ENCODE measurements at regions not wholly inside any gene's neighbourhood (a gene's known extent, or its start where the extent isn't known, plus 50 kb on each side); places are given as distances from the start of the nearest gene placed in this dataset.
"Not testable (repeated sequence)": the region's sequence is repeated elsewhere in the genome, so short reads cannot be mapped to it uniquely, and the experiment has no call there.

- DNase-seq (ENCODE audit: low spot score): no peak
Observed at GRCh38 chr12:93204896-93205295, 172.8 kb upstream of the NUDT4 start.

GRCh38 chr12:93205361-93205760 lies 172.4 kb upstream of the NUDT4 start:
- DNase-seq (ENCODE audit: low spot score): no peak

DNA sequence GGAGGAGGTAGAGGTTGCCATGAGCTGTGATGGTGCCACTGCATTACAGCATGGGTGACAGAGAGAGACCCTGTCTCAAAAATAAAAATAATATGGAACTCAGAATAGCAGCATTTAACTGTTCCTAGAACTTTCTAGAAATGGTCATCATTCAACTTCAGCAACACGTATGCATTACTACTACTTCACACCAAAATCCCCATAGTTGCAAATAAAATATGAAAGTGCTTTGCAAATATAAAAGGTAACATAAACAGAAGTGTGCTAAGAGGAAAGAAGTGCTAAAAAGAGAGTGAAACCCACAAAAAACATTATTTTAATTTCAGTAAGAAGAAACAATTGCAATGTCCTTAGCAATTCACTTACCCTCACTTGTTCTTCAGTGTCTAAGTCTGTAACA lies 169.7 kb upstream of the NUDT4 start:
- no peak for DNase-seq (ENCODE audit: low spot score)

DNA sequence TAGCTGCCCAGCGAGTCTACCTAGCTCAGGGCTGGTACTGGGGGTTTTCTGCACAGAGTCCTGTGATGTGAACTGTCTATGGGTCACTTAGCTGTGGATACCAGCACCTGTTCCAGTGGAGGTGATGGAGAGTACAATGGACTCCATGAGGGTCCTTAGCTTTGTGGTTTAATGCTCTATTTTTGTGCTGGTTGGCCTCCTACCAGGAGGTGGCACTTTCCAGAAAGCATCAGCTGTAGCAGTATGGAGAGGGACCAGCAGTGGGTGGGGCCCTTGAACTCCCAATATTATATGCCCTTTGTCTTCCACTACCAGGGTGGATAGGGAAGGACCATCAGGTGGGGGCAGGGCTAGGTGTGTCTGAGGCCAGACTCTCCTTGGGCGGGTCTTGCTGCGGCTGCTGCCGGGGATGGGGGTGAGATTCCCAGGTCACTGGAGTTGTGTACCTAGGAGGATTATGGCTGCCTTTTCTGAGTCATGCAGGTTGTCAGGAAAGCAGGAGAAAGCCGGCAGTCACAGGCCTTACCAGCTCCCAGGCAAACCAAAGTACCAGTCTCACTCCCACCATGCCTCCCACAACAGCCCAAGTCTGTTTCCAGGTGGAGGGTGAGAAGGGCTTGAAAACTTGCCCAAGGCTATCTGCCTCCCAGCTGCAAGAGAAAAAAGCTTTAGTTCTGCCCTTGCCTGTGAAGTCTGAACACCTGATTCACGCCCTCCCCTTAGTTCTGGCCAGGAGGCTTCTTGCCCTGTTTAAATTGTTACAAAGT lies 163.0 kb upstream of the NUDT4 start:
- DNase-seq (ENCODE audit: low spot score): no peak

DNA sequence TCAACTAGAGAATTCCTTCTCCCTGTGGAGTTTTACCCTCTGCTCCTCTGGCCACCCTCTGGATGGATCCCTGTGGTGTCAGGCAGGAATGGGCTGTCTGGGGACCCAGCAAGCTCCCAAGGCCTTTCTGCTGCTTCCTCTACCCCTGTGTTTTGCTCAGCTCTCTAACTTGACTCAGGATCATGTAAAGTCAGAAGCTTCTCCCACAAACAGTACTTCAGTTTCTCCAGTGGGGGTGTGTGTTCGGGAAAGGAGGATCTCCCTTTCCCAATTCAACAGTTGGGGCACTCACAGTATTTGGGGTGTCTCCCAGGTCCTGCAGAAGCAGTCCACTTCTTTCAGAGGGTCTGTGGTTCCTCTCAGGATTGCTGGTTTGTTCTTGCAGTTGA lies 162.4 kb upstream of the NUDT4 start:
- no peak for DNase-seq (ENCODE audit: low spot score)

DNA sequence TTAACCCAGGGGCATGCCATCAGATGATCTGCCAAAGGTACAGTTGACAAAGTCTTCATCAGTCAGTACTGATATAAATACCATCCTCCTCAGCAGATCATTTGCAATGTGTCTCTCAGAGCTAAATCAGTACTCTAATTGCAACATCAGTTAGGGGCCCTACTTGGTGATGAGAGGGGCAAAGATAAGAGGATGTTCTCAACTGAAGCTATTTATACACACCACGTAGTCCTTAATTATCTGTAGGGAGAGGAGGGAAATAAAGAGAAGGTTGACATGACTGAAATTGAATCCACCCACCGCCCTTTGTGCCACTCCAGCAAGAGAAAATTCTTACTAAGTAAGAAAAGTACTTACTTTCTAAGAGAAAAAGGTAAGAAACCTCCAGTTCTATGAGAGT lies 157.8 kb upstream of the NUDT4 start:
- DNase-seq (ENCODE audit: low spot score): no peak

- DNase-seq (ENCODE audit: low spot score): peak; percentile 52
Observed at GRCh38 chr12:93221841-93222240, 155.9 kb upstream of the NUDT4 start.

- DNase-seq (ENCODE audit: low spot score): peak; percentile 36
Observed at GRCh38 chr12:93223440-93224426, 154.0 kb upstream of the NUDT4 start.

DNA sequence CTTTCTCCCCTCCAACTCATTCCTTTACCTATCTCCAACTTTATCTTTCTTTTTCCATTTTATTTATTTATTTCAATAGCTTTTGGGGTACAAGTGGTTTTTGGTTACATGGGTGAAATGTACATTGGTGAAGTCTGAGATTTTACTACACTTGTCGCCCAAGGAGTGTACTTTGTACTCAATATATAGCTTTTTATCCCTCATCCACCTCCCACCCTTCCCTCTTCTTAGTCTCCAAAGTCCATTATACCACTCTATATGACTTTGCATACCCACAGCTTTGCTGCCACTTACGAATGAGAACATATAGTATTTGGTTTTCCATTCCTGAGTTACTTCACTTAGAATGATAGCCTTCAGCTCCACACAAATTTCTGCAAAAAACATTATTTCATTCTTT lies 152.6 kb upstream of the NUDT4 start:
- no peak for DNase-seq (ENCODE audit: low spot score)

DNA sequence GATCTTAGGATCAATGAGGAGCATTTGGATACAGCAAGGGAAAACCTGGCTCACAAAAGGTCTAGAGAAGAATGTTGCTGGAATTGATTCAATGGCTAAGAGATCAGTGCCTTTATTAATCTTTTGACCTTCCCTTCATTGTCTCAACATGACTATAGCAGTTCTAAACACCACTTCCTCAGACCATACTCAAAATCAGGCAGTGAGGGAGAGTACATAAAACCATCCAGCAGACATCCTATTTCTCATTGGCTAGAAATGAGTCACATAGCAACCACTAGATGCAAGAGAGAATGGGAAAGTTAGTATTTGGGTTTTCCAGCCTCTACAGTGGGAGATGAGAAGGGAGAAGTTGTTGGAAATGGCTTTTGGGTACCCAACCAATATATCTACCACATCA lies 151.4 kb upstream of the NUDT4 start:
- DNase-seq (ENCODE audit: low spot score): no peak

DNA sequence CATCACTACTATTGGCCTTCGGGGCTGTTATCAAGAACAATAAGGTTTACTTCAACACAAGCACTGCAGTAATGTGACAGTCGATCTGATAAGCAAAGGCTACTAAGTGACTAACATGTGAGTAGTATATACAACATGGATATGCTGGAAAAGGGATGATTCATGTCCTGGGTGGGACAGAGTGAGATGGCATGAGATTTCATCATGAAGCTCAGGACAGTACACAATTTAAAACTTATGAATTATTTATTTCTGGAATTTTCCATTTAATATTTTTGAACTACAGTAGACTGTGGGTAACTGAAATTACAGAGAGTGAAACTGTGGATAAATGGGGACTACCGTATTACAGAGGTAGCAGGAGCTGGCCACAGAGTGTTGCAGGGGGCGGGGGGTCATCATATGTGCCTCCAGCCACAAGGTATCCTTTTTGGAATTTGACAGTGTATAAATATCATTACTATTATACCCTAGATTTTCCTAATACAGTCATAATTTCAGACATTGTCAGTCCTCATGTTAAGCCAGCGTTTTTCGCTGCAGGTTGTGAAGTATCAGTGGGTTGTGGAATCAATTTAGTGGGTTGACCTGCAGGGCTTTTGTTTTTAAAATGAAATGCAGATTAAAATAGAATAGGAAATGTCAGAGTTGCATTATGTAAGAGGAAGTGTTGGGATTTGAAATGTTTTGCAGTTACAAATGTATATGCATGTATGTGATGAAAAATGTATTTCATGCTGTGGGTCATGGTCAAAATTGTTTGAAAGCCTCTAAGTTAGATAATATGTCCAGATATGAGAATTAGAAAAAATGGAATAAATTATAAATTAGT lies 148.0 kb upstream of the NUDT4 start:
- no peak for DNase-seq (ENCODE audit: low spot score)

DNA sequence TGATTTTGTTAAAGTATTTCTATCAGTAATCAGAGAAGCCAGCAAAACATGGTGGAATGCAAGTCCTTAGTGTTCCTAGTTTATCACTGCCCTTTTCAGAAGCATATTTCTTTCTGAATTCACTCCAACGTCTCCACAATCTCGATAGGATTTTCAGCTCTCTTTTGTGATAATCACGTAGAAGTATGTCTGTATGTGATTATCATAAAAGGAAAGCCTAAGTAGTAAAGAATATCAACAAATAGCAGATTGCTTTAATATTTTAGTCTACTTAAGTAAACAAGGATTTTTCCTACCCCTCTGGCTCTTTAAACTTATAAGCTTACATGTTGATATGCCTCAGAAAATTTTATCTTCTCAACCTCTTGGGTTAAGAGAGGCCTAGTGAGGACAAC lies 147.4 kb upstream of the NUDT4 start:
- DNase-seq (ENCODE audit: low spot score): no peak

DNA sequence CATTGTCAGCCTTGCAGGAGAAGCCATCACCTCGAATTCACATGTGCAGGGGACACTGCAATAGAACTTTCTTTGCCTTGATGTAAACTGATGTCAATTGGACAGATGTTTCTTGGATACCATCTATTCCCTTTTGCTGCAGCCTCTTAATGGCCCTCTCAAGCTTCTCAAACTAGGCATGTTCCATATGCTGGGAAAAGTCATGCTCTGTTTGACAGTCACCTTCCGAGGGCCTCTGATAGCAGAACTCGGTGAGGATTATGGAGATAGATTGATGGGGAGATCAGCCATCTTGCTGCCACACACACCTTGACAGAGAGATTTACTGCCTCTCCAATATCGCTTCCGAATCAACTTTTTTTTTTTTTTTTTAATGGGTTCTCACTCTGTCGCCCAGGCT lies 145.8 kb upstream of the NUDT4 start:
- DNase-seq (ENCODE audit: low spot score): no peak

DNA sequence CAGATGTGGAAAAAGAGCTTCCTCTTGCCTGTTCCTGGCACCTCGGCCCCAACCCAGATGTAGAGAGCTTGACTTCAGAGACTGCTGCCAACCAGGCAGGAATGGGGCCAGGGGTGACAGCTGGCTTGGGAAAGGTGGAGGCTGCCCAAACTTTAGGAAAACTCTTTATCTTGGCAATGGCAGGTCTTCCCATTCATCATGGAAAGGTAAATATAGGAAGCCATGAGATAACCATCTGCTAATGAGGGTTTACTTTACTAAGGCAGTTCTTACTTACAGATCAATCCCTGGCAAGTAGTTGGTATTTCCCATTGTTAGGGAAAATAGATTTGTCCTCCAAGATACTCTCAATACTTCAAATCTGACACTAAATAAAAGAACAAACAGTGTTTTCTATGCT lies 143.1 kb upstream of the NUDT4 start:
- no peak for DNase-seq (ENCODE audit: low spot score)

DNA sequence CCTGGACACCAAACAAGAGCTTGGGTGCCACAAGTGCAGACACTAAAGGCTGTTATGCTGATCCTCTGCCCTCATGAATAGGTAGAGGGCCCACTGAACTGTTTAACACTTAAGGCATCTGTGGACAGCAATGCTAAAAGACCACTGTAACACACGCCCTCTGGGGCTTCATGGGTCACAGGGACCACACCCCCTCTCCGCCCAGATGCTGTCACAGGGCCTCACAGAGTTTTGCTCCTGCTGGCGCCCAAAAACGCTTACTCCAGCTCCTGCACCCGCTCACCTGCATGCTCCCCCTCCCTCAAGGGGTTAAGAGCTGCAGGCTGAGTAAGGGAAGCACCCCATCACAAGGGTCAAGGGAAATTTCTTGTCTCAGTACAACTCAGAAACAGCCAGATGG lies 141.8 kb upstream of the NUDT4 start:
- no peak for DNase-seq (ENCODE audit: low spot score)

DNA sequence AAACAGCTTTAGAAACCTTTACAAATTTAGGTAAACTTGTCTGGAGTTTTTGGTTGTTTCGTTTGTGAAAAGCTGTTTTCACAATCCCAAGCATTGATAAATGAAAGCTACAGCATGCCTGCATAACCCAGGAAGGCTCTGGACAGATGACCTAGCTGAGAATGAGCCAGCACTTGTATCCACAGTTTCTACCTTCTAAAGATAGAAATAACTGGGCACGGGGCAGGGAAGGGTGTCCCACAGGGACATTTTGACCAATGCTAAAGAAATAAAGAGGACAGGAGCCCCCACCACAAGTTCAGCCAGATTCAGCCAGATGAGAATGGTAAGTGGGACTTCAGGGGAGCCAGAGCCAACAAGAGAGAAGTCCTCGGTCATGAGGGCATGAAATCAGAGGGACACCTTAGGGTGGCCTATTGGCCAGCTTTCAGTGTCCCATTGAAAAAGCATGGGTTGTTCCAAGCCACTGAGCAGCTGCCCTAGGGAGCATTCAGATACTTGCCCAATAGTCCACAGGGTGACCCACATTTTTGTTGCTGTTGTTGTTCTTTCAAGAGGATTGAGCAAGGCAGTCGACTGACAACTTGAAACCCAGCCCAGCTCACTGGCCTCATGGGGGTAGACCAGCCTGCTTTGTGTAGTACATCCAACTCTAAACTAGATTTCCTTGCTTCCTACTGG lies 140.3 kb upstream of the NUDT4 start:
- no peak for DNase-seq (ENCODE audit: low spot score)

GRCh38 chr12:93238512-93239262 lies 139.0 kb upstream of the NUDT4 start:
- not testable (repeated sequence) for DNase-seq (ENCODE audit: low spot score)

GRCh38 chr12:93239789-93240188 lies 137.9 kb upstream of the NUDT4 start:
- DNase-seq (ENCODE audit: low spot score): not testable (repeated sequence)

GRCh38 chr12:93242154-93242972 lies 135.4 kb upstream of the NUDT4 start:
- DNase-seq (ENCODE audit: low spot score): no peak

DNA sequence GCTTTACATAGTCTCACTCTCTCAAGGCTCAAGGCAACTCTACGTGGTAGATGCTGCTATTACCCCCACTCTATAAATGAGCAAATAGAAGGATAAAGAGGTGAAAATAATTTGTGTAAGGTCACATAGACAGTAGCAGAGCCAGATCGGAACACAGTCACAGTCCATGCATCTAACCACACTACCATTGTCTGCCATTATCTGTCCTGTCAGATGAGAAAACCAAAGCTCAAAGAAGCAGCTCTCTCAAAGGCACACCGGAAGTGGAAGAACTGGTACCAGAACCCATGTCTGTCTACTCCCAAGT lies 134.4 kb upstream of the NUDT4 start:
- DNase-seq (ENCODE audit: low spot score): no peak
